Brain microvascular endothelial cell (primary cell): ENCODE measurements at regions not wholly inside any gene's neighbourhood (a gene's known extent, or its start where the extent isn't known, plus 50 kb on each side); places are given as distances from the start of the nearest gene placed in this dataset.

ENCODE experiments used
- DNase-seq: peaks from one replicate; pipeline ENCODE4 v3.0.0-alpha.2; 2020
- H3K27ac ChIP-seq: fragments of 250-450 bp; sonication (Bioruptor Pico); 2 replicates; pipeline ENCODE4 v1.5.1; 2020; ENCODE audit warnings: mild to moderate bottlenecking, moderate library complexity
- H3K27me3 ChIP-seq: fragments of 250-450 bp; sonication (Bioruptor Pico); replicated peaks from 2 replicates; pipeline ENCODE4 v1.5.1; 2020; ENCODE audit warnings: mild to moderate bottlenecking
- H3K36me3 ChIP-seq: fragments of 250-450 bp; sonication (Bioruptor Pico); replicated peaks from 2 replicates; pipeline ENCODE4 v1.5.1; 2020; ENCODE audit warnings: mild to moderate bottlenecking
- H3K4me3 ChIP-seq: 2 replicates; pipeline ENCODE4 v1.5.1; 2011; ENCODE audit warnings: low read depth, mild to moderate bottlenecking, control low read depth, low read length, moderate library complexity
- CTCF ChIP-seq: IDR thresholded peaks from 2 replicates; pipeline ENCODE4 v1.5.1; 2011; ENCODE audit warnings: low read depth, mild to moderate bottlenecking, moderate library complexity, low read length, control low read depth, inconsistent platforms; ENCODE audit errors: missing control alignments
- in situ Hi-C: cut with HindIII; loops from 2 replicates; pipeline ENCODE4 v1.10.0; 2017; ENCODE audit warnings: low sequenced_read_pairs, low pct_ligation_motif_present

GRCh38 chr15:85967553-85967952 is 112.1 kb upstream of the AGBL1 start:
- in situ Hi-C loops, result no loop called here
- Histone ChIP-seq H3K4me3 (no peak overlapping the region), H3K27ac (no peak overlapping the region), H3K36me3 (no peaks in the 10 kb centered on the region), H3K27me3 (no peaks in the 10 kb centered on the region)
- DNase-seq, result no peak
- TF ChIP-seq CTCF, result no peak

GRCh38 chr15:85972805-85973540 is 106.7 kb upstream of the AGBL1 start:
- in situ Hi-C loops, result no loop called here
- Histone ChIP-seq H3K36me3 (no peaks in the 10 kb centered on the region), H3K4me3 (no peak overlapping the region), H3K27ac (no peak overlapping the region), H3K27me3 (no peaks in the 10 kb centered on the region)
- no peak for DNase-seq
- TF ChIP-seq CTCF, result no peak

- no peak for DNase-seq
- in situ Hi-C loops, result no loop called here
Observed at GRCh38 chr15:85973584-85974347, 105.9 kb upstream of the AGBL1 start.

GRCh38 chr15:85974348-85974705 is 105.3 kb upstream of the AGBL1 start:
- no peak overlapping the region for H3K4me3 ChIP-seq
- no peak overlapping the region for H3K27ac ChIP-seq
- no peak for DNase-seq
- in situ Hi-C loops, result no loop called here
- TF ChIP-seq CTCF, result no peak
- H3K36me3 ChIP-seq, result no peaks in the 10 kb centered on the region
- H3K27me3 ChIP-seq, result no peaks in the 10 kb centered on the region

More at GRCh38 chr15:85973584-85974347, 105.9 kb upstream of the AGBL1 start:
- Histone ChIP-seq H3K27me3 (no peaks in the 10 kb centered on the region), H3K4me3 (no peak overlapping the region), H3K36me3 (no peaks in the 10 kb centered on the region), H3K27ac (no peak overlapping the region)
- TF ChIP-seq CTCF, result no peak

- Histone ChIP-seq H3K36me3 (no peaks in the 10 kb centered on the region), H3K27me3 (no peaks in the 10 kb centered on the region), H3K4me3 (no peak overlapping the region), H3K27ac (no peak overlapping the region)
- no peak for TF ChIP-seq CTCF
- in situ Hi-C loops, result no loop called here
- no peak for DNase-seq
Observed at GRCh38 chr15:85974742-85975141, 104.9 kb upstream of the AGBL1 start.
